ENCODE measurements at regions not wholly inside any gene's neighbourhood (a gene's known extent, or its start where the extent isn't known, plus 50 kb on each side); places are given as distances from the start of the nearest gene placed in this dataset.

GRCh38 chr2:61675204-61675603 lies 137.0 kb upstream of the XPO1 start:
- in situ Hi-C loops (cut with HindIII; ENCODE audit: low sequenced_read_pairs) = no loop called here
- H3K4me3 ChIP-seq (ENCODE audit: low read depth, low read length) = no peak overlapping the region
- no peak for DNase-seq (ENCODE audit: low read depth)
- no peak for TF ChIP-seq CTCF (IDR thresholded peaks at IDR 0.05; ENCODE audit: low read depth, low read length, missing control alignments)

- in situ Hi-C loops (cut with HindIII; ENCODE audit: low sequenced_read_pairs) = no loop called here
- no peak overlapping the region for H3K4me3 ChIP-seq (ENCODE audit: low read depth, low read length)
Measured at GRCh38 chr2:61671561-61672315, 133.6 kb upstream of the XPO1 start.

GRCh38 chr2:61670591-61671501 lies 132.7 kb upstream of the XPO1 start:
- H3K4me3 ChIP-seq (ENCODE audit: low read depth, low read length) = no peak overlapping the region
- no peak for DNase-seq (ENCODE audit: low read depth)
- TF ChIP-seq CTCF (IDR thresholded peaks at IDR 0.05; ENCODE audit: low read depth, low read length, missing control alignments) = no peak
- in situ Hi-C loops (cut with HindIII; ENCODE audit: low sequenced_read_pairs) = no loop called here

More at GRCh38 chr2:61671561-61672315, 133.6 kb upstream of the XPO1 start:
- DNase-seq (ENCODE audit: low read depth) = no peak
- no peak for TF ChIP-seq CTCF (IDR thresholded peaks at IDR 0.05; ENCODE audit: low read depth, low read length, missing control alignments)

- H3K4me3 ChIP-seq (ENCODE audit: low read depth, low read length) = no peak overlapping the region
- no peak for DNase-seq (ENCODE audit: low read depth)
- no peak for TF ChIP-seq CTCF (IDR thresholded peaks at IDR 0.05; ENCODE audit: low read depth, low read length, missing control alignments)
- in situ Hi-C loops (cut with HindIII; ENCODE audit: low sequenced_read_pairs) = no loop called here
Measured at GRCh38 chr2:61664190-61664589, 126.0 kb upstream of the XPO1 start.

- no peak for DNase-seq (ENCODE audit: low read depth)
- in situ Hi-C loops (cut with HindIII; ENCODE audit: low sequenced_read_pairs) = no loop called here
- no peak for TF ChIP-seq CTCF (IDR thresholded peaks at IDR 0.05; ENCODE audit: low read depth, low read length, missing control alignments)
- H3K4me3 ChIP-seq (ENCODE audit: low read depth, low read length) = no peak overlapping the region
Measured at GRCh38 chr2:61662990-61663389, 124.8 kb upstream of the XPO1 start.

- DNase-seq (ENCODE audit: low read depth) = no peak
- in situ Hi-C loops (cut with HindIII; ENCODE audit: low sequenced_read_pairs) = no loop called here
- no peak for TF ChIP-seq CTCF (IDR thresholded peaks at IDR 0.05; ENCODE audit: low read depth, low read length, missing control alignments)
- no peak overlapping the region for H3K4me3 ChIP-seq (ENCODE audit: low read depth, low read length)
Measured at GRCh38 chr2:61660511-61661388, 122.6 kb upstream of the XPO1 start.

Data from astrocyte of the cerebellum (primary cell).